Karpas-422 (cell line): ENCODE measurements at regions not wholly inside any gene's neighbourhood (a gene's known extent, or its start where the extent isn't known, plus 50 kb on each side); places are given as distances from the start of the nearest gene placed in this dataset.
"Not testable (repeated sequence)": the region's sequence is repeated elsewhere in the genome, so short reads cannot be mapped to it uniquely, and the experiment has no call there.

Experiments
- DNase-seq: peaks from one replicate; pipeline ENCODE4 v3.0.0-alpha.2; 2015
- H2AFZ ChIP-seq: fragments of 200-600 bp; sonication (generic); 2 replicates; pipeline ENCODE4 v1.6.1; 2014; ENCODE audit warnings: antibody characterized with exemption, low read length, mixed read lengths
- H3K27ac ChIP-seq: fragments of 200-600 bp; sonication (generic); 2 replicates; pipeline ENCODE4 v1.5.1; 2014; ENCODE audit warnings: mild to moderate bottlenecking, low read length, moderate library complexity
- H3K27me3 ChIP-seq: fragments of 200-600 bp; sonication (generic); 2 replicates; pipeline ENCODE4 v1.6.1; 2014; ENCODE audit warnings: low read length, mixed read lengths
- H3K36me3 ChIP-seq: fragments of 200-600 bp; sonication (generic); 2 replicates; pipeline ENCODE4 v1.6.1; 2014; ENCODE audit warnings: low read length, mixed read lengths; ENCODE audit not compliant: insufficient read depth
- H3K4me1 ChIP-seq: fragments of 200-600 bp; sonication (generic); 2 replicates; pipeline ENCODE4 v1.6.1; 2014; ENCODE audit warnings: mild to moderate bottlenecking, low read length, mixed read lengths
- H3K4me2 ChIP-seq: fragments of 200-600 bp; sonication (generic); 2 replicates; pipeline ENCODE4 v1.6.1; 2014; ENCODE audit warnings: low read length, low read depth, mild to moderate bottlenecking; ENCODE audit not compliant: poor library complexity, severe bottlenecking
- H3K4me3 ChIP-seq: fragments of 200-600 bp; sonication (generic); 2 replicates; pipeline ENCODE4 v1.5.1; 2014; ENCODE audit warnings: mild to moderate bottlenecking, antibody characterized with exemption, low read length, mixed read lengths
- H3K79me2 ChIP-seq: fragments of 200-600 bp; sonication (generic); 2 replicates; pipeline ENCODE4 v1.6.1; 2014; ENCODE audit warnings: mild to moderate bottlenecking, low read length, mixed read lengths
- H3K9ac ChIP-seq: fragments of 200-600 bp; sonication (generic); 2 replicates; pipeline ENCODE4 v1.6.0; 2014; ENCODE audit warnings: low read length
- H3K9me2 ChIP-seq: fragments of 200-600 bp; sonication (generic), shearing (Covaris generic); replicated peaks from 2 replicates; pipeline ENCODE4 v1.6.0; 2014; ENCODE audit warnings: mild to moderate bottlenecking, low read length, moderate library complexity; ENCODE audit not compliant: insufficient read depth
- H3K9me3 ChIP-seq: fragments of 300-700, 200-600 bp; sonication (generic); 2 replicates; pipeline ENCODE4 v1.6.1; 2014; ENCODE audit warnings: low read length, mixed read lengths
- H4K20me1 ChIP-seq: fragments of 200-600 bp; sonication (generic); 2 replicates; pipeline ENCODE4 v1.6.1; 2014; ENCODE audit warnings: mild to moderate bottlenecking, antibody characterized with exemption, low read length, low read depth; ENCODE audit not compliant: insufficient read depth

DNA sequence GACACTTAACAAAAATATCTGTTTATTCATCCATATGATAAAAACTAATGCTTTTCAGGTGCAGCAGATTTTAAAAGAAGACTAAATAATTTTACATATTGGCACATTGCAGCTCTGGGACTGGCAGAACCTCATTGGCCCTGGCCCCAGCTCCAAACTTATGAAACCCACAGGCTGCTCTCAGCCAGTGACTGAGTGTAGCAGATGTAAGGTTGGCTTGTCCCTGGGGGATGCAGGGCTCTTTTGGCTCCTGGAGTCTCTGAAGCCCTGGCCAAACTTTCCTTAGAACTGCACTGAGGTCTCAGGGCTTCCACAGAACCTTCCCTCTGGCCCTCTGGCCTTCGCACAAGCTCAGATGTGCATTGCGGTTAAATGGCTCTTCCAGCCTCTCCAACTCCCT, 725.0 kb upstream of the SOX11 start:
- Histone ChIP-seq H2AFZ (no peak overlapping the region), H3K79me2 (no peaks in the 10 kb centered on the region), H3K9me3 (no peaks in the 10 kb centered on the region), H4K20me1 (no peaks in the 10 kb centered on the region), H3K9me2 (no peaks in the 10 kb centered on the region), H3K27ac (no peak overlapping the region), H3K4me2 (no peak overlapping the region), H3K27me3 (no peaks in the 10 kb centered on the region), H3K4me3 (no peak overlapping the region), H3K36me3 (no peaks in the 10 kb centered on the region), H3K4me1 (no peaks in the 10 kb centered on the region), H3K9ac (no peak overlapping the region)
- DNase-seq: no peak

DNA sequence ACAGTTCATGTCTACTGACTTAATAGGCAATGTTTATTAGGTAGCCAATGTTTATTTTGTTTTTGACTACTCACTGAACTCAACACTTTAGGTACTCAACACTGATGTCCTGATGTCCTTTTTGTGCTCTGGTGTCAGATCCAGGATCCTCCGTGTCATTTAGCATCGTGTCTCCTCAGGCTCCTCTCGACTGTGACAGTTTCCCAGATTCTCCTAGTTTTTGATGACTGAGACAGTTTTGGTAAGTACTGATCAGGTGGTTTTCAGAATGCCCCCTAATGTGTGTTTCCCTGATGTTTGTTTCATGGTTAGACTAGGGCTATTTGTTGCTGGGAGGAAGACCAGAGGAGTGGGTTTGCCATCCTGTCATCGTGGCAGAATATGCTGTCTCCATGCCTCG, 719.7 kb upstream of the SOX11 start:
- H3K9me2 ChIP-seq: no peaks in the 10 kb centered on the region
- H3K79me2 ChIP-seq: no peaks in the 10 kb centered on the region
- H3K27me3 ChIP-seq: no peaks in the 10 kb centered on the region
- H2AFZ ChIP-seq: no peak overlapping the region
- no peak overlapping the region for H3K9ac ChIP-seq
- H3K9me3 ChIP-seq: peaks cover 6% of the 10 kb centered on the region
- DNase-seq: no peak
- no peak overlapping the region for H3K4me2 ChIP-seq
- H3K4me3 ChIP-seq: no peak overlapping the region
- no peaks in the 10 kb centered on the region for H3K4me1 ChIP-seq
- no peaks in the 10 kb centered on the region for H4K20me1 ChIP-seq
- no peak overlapping the region for H3K27ac ChIP-seq
- H3K36me3 ChIP-seq: no peaks in the 10 kb centered on the region

DNA sequence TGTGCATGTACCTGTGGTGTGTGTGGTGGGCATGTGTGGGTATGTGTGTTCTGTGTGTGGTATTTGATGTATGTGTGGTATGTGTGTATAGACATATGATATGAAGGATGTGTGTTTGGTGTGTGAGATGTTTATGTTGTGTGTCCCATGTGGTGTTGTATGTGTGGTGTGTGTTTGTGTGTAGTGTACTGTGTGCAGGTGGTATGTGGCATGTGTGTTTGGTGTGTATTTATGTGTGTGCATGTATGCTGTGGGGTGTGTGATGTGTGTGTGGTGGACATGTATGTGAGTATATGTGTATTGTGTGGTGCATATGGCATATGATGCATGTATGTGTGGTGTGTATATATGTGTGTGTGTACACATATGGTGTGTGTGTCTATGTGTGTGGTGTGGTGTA, 718.8 kb upstream of the SOX11 start:
- Histone ChIP-seq H3K9me2 (no peaks in the 10 kb centered on the region), H2AFZ (no peak overlapping the region), H3K27me3 (no peaks in the 10 kb centered on the region), H3K4me3 (no peak overlapping the region), H3K79me2 (no peaks in the 10 kb centered on the region), H3K9me3 (peaks cover 6% of the 10 kb centered on the region), H3K36me3 (no peaks in the 10 kb centered on the region), H3K4me2 (no peak overlapping the region), H3K4me1 (no peaks in the 10 kb centered on the region), H4K20me1 (no peaks in the 10 kb centered on the region), H3K27ac (no peak overlapping the region), H3K9ac (no peak overlapping the region)
- DNase-seq: no peak

DNA sequence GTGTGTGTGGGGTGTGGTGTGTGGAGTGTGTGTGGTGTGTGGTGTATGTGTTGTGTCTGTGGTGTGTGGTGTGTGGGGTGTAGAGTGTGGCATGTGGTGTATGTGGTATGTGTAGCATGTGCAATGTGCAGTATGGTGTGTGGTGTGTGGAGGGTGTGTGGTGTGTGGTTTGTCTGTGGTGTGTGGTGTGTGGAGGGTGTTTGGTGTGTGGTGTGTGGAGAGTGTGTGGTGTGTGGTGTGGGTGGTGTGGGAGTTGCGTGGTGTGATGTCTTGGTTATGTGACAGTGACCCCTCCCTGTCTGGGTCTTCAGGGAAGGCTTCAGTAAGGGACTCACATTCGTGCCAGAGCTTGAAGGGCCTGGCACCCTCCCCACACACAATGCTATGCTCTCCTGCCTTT, 718.2 kb upstream of the SOX11 start:
- Histone ChIP-seq H4K20me1 (no peaks in the 10 kb centered on the region), H3K4me1 (no peaks in the 10 kb centered on the region), H3K27me3 (no peaks in the 10 kb centered on the region), H3K27ac (no peak overlapping the region), H3K9me2 (no peaks in the 10 kb centered on the region), H3K9ac (no peak overlapping the region), H3K4me3 (no peak overlapping the region), H3K9me3 (peaks cover 6% of the 10 kb centered on the region), H3K4me2 (no peak overlapping the region), H3K36me3 (no peaks in the 10 kb centered on the region), H3K79me2 (no peaks in the 10 kb centered on the region), H2AFZ (no peak overlapping the region)
- no peak for DNase-seq

DNA sequence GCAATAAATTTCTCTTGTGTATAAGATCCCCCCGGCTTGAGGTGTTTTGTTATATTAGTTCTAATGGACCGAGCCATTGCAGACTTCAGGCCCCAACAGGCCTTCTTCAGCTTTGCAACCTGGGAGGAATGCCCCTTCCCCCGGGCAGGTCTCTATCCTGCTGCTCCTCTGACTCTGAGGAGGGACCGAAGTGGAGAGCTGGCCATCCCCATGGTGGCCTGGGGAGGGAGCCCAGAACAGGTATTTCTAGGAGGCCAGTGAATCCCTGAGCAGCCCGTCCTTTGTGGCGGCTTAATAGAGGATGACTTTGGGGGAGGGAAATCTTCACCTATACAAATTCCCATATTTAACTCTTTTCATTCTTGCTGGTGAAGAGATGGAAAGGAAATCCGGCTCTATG, 715.8 kb upstream of the SOX11 start:
- no peaks in the 10 kb centered on the region for H3K79me2 ChIP-seq
- no peak for DNase-seq
- no peak overlapping the region for H3K27ac ChIP-seq
- no peak overlapping the region for H3K4me2 ChIP-seq
- H3K27me3 ChIP-seq: no peaks in the 10 kb centered on the region
- H3K4me1 ChIP-seq: no peaks in the 10 kb centered on the region
- no peaks in the 10 kb centered on the region for H3K9me2 ChIP-seq
- no peaks in the 10 kb centered on the region for H4K20me1 ChIP-seq
- H3K9me3 ChIP-seq: peaks cover 6% of the 10 kb centered on the region
- no peak overlapping the region for H3K9ac ChIP-seq
- H3K4me3 ChIP-seq: no peak overlapping the region
- H2AFZ ChIP-seq: no peak overlapping the region
- H3K36me3 ChIP-seq: no peaks in the 10 kb centered on the region

DNA sequence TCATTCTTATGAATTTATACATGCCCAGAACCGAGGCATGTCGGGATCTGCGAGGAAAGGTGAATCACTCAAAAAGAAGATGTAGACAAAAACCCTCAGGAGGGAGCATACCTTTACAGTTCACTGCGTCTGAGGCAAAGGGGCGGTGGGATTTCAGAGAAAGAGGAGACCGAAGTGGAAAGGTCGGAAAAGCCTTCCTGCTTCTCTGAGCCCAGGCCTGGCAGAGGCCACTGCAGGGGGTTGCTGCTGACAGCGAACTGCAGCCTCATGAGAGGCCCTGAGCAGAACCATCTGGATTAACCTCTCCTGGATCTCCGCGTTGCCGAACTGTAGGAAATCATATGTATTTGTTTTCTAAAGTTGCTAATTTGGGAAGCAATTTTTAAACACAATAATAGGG, 713.1 kb upstream of the SOX11 start:
- DNase-seq: no peak

DNA sequence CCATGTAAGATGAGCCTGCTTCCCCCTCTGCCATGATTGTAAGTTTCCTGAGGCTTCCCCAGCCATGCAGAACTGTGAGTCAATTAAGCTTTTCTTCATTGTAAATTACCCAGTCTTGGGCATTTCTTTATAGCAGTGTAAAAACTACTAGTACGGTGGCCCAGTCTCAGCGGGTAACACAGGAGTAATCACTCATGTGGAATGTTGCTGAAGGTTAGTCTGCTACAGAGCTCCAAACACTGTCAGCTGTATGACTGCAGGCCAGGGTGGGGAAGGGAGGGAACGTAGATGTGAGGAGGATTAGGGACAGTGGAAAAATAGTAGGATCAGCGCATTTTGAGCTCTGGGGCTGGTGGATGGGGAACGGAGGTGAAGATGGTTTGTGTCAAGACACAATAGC, 711.2 kb upstream of the SOX11 start:
- Histone ChIP-seq H3K4me2 (no peak overlapping the region), H3K27me3 (no peaks in the 10 kb centered on the region), H3K27ac (no peak overlapping the region)

More for the DNA sequence above, 713.1 kb upstream of the SOX11 start:
- H3K9me3 ChIP-seq: no peaks in the 10 kb centered on the region
- H3K9me2 ChIP-seq: no peaks in the 10 kb centered on the region
- no peaks in the 10 kb centered on the region for H3K79me2 ChIP-seq
- H3K36me3 ChIP-seq: no peaks in the 10 kb centered on the region
- H2AFZ ChIP-seq: no peak overlapping the region
- H3K27ac ChIP-seq: no peak overlapping the region
- no peak overlapping the region for H3K9ac ChIP-seq
- no peak overlapping the region for H3K4me2 ChIP-seq
- no peaks in the 10 kb centered on the region for H4K20me1 ChIP-seq
- H3K27me3 ChIP-seq: no peaks in the 10 kb centered on the region
- no peak overlapping the region for H3K4me3 ChIP-seq
- H3K4me1 ChIP-seq: no peaks in the 10 kb centered on the region

DNA sequence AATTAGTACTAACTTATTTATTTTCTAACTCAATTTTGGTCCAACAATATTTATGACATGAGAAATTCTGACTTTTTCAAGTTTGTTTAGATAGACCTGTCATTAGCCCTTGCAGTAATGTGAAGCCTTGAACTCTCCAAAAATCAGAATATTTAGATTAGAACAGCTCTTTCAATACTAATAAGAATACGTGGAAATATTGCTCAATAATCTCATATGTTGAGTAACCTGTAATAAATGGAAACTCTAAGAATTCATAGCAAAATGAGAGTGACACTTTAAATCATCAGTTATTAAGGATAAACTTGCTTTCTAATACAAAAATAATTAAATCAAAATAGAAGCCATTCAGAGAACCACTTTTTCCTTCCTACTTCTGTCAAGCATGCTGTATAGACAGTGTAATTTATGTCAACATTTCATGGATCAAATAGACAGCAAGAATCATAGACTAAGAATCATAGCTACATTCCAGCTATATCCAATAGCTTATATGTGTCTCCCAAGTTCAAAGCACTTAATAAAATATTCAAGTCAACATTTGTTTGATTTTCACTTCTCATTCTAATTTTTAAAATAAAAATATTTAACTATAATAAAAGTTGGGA, 710.3 kb upstream of the SOX11 start:
- Histone ChIP-seq H2AFZ (no peak overlapping the region), H3K9ac (no peak overlapping the region), H3K4me1 (no peaks in the 10 kb centered on the region), H4K20me1 (no peaks in the 10 kb centered on the region), H3K27me3 (no peaks in the 10 kb centered on the region), H3K4me3 (no peak overlapping the region), H3K9me2 (no peaks in the 10 kb centered on the region), H3K27ac (no peak overlapping the region), H3K79me2 (no peaks in the 10 kb centered on the region), H3K36me3 (no peaks in the 10 kb centered on the region), H3K4me2 (no peak overlapping the region), H3K9me3 (no peaks in the 10 kb centered on the region)
- DNase-seq: no peak

More for the DNA sequence above, 711.2 kb upstream of the SOX11 start:
- H2AFZ ChIP-seq: no peak overlapping the region
- no peaks in the 10 kb centered on the region for H3K9me3 ChIP-seq
- H3K9me2 ChIP-seq: no peaks in the 10 kb centered on the region
- no peak overlapping the region for H3K4me3 ChIP-seq
- no peaks in the 10 kb centered on the region for H3K36me3 ChIP-seq
- no peak for DNase-seq
- H3K9ac ChIP-seq: no peak overlapping the region
- no peaks in the 10 kb centered on the region for H3K79me2 ChIP-seq
- H4K20me1 ChIP-seq: no peaks in the 10 kb centered on the region
- no peaks in the 10 kb centered on the region for H3K4me1 ChIP-seq

DNA sequence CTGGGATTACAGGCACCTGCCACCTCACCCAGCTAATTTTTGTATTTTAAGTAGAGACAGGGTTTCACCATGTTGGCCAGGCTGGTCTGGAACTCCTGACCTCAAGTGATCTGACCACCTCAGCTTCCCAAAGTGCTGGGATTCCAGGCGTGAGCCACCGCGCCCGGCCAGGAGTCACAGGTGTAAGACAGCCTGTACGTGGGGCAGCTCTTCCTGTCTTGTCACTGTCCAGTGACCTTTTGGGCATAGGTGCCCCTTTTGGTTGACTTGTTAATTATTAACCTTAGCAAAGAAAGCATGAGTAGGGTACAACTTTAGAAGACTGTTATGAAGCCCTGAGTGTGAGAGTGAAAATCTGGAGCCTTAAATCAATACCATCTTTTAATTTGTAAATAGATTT, 703.7 kb upstream of the SOX11 start:
- not testable (repeated sequence) for H3K4me2 ChIP-seq, H3K36me3 ChIP-seq, H3K4me3 ChIP-seq, H2AFZ ChIP-seq, H3K4me1 ChIP-seq, H3K27me3 ChIP-seq, H4K20me1 ChIP-seq, DNase-seq, H3K79me2 ChIP-seq, H3K9me2 ChIP-seq, H3K9me3 ChIP-seq, H3K9ac ChIP-seq, H3K27ac ChIP-seq
